Left lung (tissue), 4 donors: ENCODE measurements at regions not wholly inside any gene's neighbourhood (a gene's known extent, or its start where the extent isn't known, plus 50 kb on each side); places are given as distances from the start of the nearest gene placed in this dataset.

Source experiments
- ATAC-seq: fragments of 200-7000 bp; cut with Tn5 transposase; one replicate; pipeline ENCODE4 v1.9.1; 2020; ENCODE audit warnings: moderate library complexity
- DNase-seq, 4 donors: peaks; one replicate each; pipeline ENCODE4 v3.0.0-alpha.2; 2013 to 2020
- H3K27ac ChIP-seq, 2 donors: fragments of 200-600 bp; sonication (generic) in 1 of 2; one replicate each; pipeline versions ENCODE4 v1.5.0 to v1.8.0; 2020 to 2021
- H3K27me3 ChIP-seq, 2 donors: fragments of 200-600 bp; sonication (generic) in 1 of 2; one replicate each; pipeline versions ENCODE4 v1.5.0 to v1.8.0; 2020 to 2021
- H3K36me3 ChIP-seq, 2 donors: fragments of 200-600 bp; sonication (generic) in 1 of 2; one replicate each; pipeline versions ENCODE4 v1.5.0 to v1.8.0; 2020 to 2021
- H3K4me1 ChIP-seq, 2 donors: fragments of 200-600 bp; one replicate each; pipeline ENCODE4 v1.8.0; 2021
- H3K4me3 ChIP-seq, 2 donors: fragments of 200-600 bp; sonication (generic) in 1 of 2; one replicate each; pipeline versions ENCODE4 v1.5.0 to v1.8.0; 2020 to 2021; ENCODE audit warnings: mild to moderate bottlenecking in 1 of 2
- H3K9me3 ChIP-seq, 2 donors: fragments of 200-600 bp; sonication (generic) in 1 of 2; one replicate each; pipeline versions ENCODE4 v1.5.0 to v1.8.0; 2020 to 2021
- CTCF ChIP-seq, 2 donors: fragments of 200-600 bp; sonication (generic) in 1 of 2; IDR thresholded peaks; one replicate each; pipeline versions ENCODE4 v1.5.0 to v1.8.0; 2021; ENCODE audit warnings: antibody characterized with exemption in 2 of 2
- intact Hi-C, 2 donors: fragments of 100-400 bp; cut with DNase I; formaldehyde crosslinking; loops; one replicate each; pipeline versions ENCODE4 v1.11.2 to v1.14.2; 2022
- donor health status: DM: no; HTN: yes; CAD: no.
- donor health status: DM: no; HTN: no; CAD: no.

GRCh38 chr15:49793943-49794342 lies 173.1 kb downstream of the DTWD1 start:
- ATAC-seq (no peak), DNase-seq (peak in 1 of 4 donors; percentile 43)
- intact Hi-C loops, result no loop called here
- Histone ChIP-seq H3K36me3 (no peaks in the 10 kb centered on the region), H3K27ac (no peak overlapping the region), H3K9me3 (peaks cover 0 to 30% of the 10 kb centered on the region in 2 donors), H3K4me3 (no peak overlapping the region), H3K27me3 (no peaks in the 10 kb centered on the region), H3K4me1 (no peaks in the 10 kb centered on the region)
- no peak for TF ChIP-seq CTCF (IDR thresholded peaks at IDR 0.05)

- no peak overlapping the region for H3K27ac ChIP-seq
- intact Hi-C loops, result no loop called here
- DNase-seq (no peak), ATAC-seq (no peak)
- H3K36me3 ChIP-seq, result no peaks in the 10 kb centered on the region
- no peaks in the 10 kb centered on the region for H3K4me1 ChIP-seq
- no peak overlapping the region for H3K4me3 ChIP-seq
- no peak for TF ChIP-seq CTCF (IDR thresholded peaks at IDR 0.05)
- H3K27me3 ChIP-seq, result no peaks in the 10 kb centered on the region
- H3K9me3 ChIP-seq, result peaks cover 0 to 19% of the 10 kb centered on the region in 2 donors
Measured at GRCh38 chr15:49801796-49802195, 180.9 kb downstream of the DTWD1 start.
